Muscle layer of colon (tissue), 2 donors: ENCODE measurements at regions not wholly inside any gene's neighbourhood (a gene's known extent, or its start where the extent isn't known, plus 50 kb on each side); places are given as distances from the start of the nearest gene placed in this dataset.

Experiments
- H3K27ac ChIP-seq: one replicate; pipeline ENCODE4 v1.7.0; 2013; ENCODE audit warnings: low read depth, mild to moderate bottlenecking, low read length, moderate library complexity
- H3K27me3 ChIP-seq, 2 donors: one replicate each; pipeline ENCODE4 v1.7.0; 2013; ENCODE audit warnings: low read length in 2 of 2, mild to moderate bottlenecking in 2 of 2; ENCODE audit not compliant: insufficient read depth in 2 of 2, control insufficient read depth in 1 of 2
- H3K36me3 ChIP-seq: one replicate; pipeline ENCODE4 v1.7.0; 2013; ENCODE audit warnings: mild to moderate bottlenecking, low read length; ENCODE audit not compliant: insufficient read depth
- H3K4me1 ChIP-seq: one replicate; pipeline ENCODE4 v1.7.0; 2013; ENCODE audit warnings: mild to moderate bottlenecking, low read length; ENCODE audit not compliant: insufficient read depth
- H3K4me3 ChIP-seq, 2 donors: one replicate each; pipeline ENCODE4 v1.7.0; 2013; ENCODE audit warnings: low read length in 2 of 2, low read depth in 1 of 2, mild to moderate bottlenecking in 1 of 2, moderate library complexity in 1 of 2
- H3K9ac ChIP-seq: one replicate; pipeline ENCODE4 v1.7.0; 2013; ENCODE audit warnings: low read length
- H3K9me3 ChIP-seq: one replicate; pipeline ENCODE4 v1.7.0; 2013; ENCODE audit warnings: mild to moderate bottlenecking, low read length
- donor health status: abdominal sarcoma.
- donor health status: Adenocarcinoma of cecum.

DNA sequence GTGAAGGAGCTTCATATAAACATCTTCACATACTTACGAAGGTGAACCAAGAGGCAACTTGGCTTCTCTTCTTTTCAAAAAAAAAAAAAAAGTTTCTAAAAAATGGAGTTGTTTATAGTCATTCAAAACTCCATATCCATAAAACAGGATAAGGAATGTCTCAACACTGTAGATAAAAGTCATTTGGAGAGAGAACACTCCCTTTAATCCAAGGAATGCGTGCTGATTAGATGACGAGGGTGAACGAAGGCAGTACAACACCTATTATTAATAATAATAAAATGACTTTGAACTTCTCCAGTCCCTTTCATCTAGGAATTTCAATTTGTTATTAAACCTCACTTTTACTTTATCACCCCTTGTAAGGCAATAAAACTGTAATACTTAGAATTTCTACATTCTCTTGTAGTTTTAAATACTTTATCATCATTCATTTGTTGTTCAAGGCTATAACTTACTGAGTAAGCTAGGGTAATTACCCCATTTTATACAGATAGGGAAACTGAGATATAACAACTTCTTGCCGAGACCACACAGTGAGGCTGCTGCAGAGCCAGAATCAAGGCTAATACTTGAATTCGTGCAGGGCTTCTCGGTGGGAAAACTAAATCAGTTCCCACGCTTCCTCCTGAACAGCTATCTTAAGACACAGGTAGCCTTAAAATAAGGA is 377.1 kb downstream of the EFNA5 start:
- Histone ChIP-seq H3K27ac (no peak overlapping the region), H3K9me3 (no peaks in the 10 kb centered on the region), H3K4me3 (no peak overlapping the region), H3K4me1 (peaks cover 8% of the 10 kb centered on the region), H3K27me3 (no peaks in the 10 kb centered on the region), H3K36me3 (no peaks in the 10 kb centered on the region), H3K9ac (no peak overlapping the region)

DNA sequence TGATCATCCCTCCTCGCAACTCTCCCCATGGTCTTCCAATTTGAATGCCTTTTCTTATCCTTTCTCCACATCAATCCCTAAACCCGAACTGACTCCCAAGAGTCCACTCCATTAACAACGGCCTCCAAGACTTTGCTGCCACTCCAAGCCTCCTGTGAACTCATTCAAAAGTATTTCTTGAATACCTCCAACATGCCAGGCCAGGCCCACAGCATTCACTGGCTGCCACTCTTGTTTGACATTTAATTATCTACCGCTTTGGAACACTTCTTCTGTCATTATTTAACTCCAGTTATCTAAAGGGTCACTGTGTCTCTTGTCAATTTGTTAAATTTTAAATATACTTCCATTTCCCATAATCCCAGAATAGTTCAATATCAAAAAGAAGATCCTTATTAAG is 378.9 kb downstream of the EFNA5 start:
- Histone ChIP-seq H3K9me3 (no peaks in the 10 kb centered on the region), H3K9ac (no peak overlapping the region), H3K36me3 (no peaks in the 10 kb centered on the region), H3K4me1 (peaks cover 8% of the 10 kb centered on the region), H3K27ac (no peak overlapping the region), H3K27me3 (no peaks in the 10 kb centered on the region), H3K4me3 (no peak overlapping the region)

DNA sequence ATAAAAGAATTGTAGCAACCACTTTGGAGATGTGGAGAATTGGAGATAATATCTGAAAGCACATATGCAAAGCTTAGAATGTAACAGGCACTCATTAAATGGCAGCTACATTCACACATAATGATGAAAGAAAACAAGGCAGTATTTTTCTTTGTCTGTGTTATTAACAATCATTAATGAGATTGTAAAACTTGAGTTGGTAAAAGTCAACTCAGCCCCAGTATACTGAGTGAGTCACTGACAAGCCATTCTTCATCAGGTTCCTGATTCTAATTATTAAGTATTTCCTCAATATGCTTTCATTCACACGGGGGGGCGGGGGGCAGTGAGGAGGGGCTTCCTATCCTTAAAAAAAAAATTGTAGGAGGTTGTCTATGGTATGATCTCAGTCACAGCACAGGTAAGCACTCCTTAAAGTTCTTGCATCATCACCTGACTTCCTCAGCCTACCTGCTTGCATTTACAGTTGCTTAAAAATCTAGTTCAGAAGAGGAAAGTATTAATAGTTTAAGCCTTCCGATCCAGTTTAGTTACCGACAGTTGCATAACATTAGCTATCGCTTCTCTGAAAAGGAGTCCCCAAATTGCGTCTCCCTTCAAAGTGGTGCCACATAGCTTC is 379.8 kb downstream of the EFNA5 start:
- Histone ChIP-seq H3K36me3 (no peaks in the 10 kb centered on the region), H3K4me1 (peaks cover 8% of the 10 kb centered on the region), H3K4me3 (no peak overlapping the region), H3K9ac (no peak overlapping the region), H3K9me3 (no peaks in the 10 kb centered on the region), H3K27ac (no peak overlapping the region), H3K27me3 (no peaks in the 10 kb centered on the region)

DNA sequence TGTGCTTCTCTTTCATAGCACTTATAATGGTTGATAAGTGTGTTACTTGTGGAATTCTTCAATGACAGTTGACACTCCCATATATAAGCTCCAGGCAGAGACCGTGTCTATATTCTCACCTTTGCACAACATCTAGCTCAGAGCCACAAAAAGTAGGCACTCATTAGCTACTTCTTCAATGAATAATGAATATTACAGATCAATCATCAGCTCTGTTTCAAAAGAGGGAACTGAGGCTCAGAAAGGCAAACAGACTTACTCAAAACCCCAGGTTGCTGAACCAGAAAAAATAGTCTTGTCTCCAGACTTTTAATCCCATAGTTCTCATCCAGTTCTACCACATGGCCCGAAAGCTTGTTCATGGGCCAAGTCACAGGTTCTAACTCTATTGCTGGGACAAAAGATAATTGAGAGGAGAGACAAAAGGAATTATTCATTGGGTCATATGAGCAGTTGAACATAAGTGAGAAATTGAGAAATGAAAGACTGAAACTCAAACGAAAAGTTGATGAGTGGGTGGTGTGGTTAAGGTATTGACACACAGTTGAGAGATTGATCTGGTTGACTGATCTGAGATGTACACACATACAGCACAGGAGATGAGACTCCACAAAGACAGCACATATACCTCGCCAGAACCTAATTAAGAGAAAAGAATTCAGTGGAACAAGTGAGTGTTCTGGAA is 381.6 kb downstream of the EFNA5 start:
- Histone ChIP-seq H3K36me3 (no peaks in the 10 kb centered on the region), H3K27ac (no peak overlapping the region), H3K27me3 (no peaks in the 10 kb centered on the region), H3K9ac (no peak overlapping the region), H3K9me3 (no peaks in the 10 kb centered on the region), H3K4me1 (peaks cover 5% of the 10 kb centered on the region), H3K4me3 (no peak overlapping the region)

DNA sequence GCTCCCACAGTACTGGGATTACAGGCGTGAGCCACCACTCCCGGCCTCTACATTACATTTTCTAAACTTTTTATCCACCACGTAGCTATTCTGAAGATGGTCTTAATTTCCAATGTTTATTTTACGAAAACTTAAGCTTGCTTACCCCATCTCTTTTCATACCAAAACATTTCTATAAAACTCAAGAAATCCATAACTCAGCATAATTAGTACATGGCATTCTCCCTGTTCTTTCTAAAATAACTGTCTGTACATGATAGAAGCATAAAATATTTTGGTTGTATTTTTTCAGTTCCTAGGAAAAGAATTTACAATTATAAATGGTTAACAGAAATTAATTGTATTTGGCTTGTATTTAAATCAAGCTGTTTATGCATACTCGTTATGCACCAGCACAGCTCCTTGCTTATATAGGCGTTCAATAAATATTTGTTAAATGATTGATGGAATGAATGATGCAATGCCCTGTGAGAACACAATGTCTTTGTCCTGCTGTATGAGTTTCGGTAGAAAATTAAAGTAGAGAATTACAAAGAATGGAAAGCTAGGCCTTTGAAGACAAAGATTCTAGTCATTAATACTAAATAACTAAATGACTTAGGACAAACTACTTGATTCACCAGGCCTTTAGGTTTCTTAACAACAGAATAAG is 384.2 kb downstream of the EFNA5 start:
- Histone ChIP-seq H3K36me3 (no peaks in the 10 kb centered on the region), H3K27ac (no peak overlapping the region), H3K4me1 (no peaks in the 10 kb centered on the region), H3K9ac (no peak overlapping the region), H3K27me3 (no peaks in the 10 kb centered on the region), H3K9me3 (no peaks in the 10 kb centered on the region), H3K4me3 (no peak overlapping the region)

DNA sequence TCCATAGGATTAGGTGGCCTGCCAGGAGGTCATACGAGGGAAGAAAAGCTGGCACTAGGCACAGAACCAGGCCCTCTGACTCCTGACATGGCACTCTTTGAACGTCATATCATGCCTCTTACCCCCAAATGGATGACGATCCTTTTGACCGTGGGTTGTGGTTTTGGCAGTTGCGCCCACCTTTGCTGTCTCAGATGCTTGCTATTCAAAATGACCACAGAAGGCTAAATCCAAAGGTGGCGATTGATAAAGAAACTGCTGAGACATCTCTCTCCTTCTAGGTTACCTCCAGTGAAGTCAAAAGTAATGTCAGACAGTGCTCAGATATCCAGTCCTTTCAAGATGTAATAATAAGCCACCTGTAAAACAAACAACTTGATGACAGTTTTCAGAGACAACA is 385.0 kb downstream of the EFNA5 start:
- no peaks in the 10 kb centered on the region for H3K4me1 ChIP-seq

DNA sequence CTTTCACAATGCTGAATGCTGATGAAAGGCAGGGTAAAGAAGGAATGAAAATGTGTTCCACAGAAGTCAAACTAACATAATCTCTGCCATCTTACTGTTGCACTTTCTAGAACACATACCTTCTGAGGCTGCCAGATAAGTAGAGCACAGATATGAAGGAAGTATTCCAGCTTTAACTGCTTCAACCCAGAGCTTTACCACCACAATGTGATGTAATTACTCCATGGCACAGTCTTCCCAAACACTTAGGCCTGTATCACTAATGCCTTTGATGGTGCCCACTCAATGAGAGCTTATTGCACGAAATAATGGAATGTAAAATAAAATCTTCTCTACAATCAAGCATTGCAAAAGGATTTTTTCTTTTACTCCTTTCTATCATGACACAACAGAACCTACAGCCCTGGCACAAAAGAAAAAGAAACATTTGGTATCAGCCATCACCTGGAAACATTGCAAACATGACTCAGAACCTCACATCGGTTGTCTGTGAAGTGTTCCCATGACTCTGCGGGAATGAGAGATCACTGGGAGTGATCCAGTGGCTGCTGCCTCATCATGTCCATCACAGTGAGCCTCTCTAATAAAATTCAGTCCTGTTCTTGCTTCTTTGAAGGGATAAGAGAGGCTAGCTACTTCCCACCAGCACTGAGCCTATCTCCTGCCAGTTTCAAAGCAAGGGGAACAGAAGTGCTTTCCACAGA is 385.8 kb downstream of the EFNA5 start:
- Histone ChIP-seq H3K4me1 (no peaks in the 10 kb centered on the region), H3K9me3 (no peaks in the 10 kb centered on the region), H3K27me3 (no peaks in the 10 kb centered on the region), H3K36me3 (no peaks in the 10 kb centered on the region), H3K9ac (no peak overlapping the region), H3K4me3 (no peak overlapping the region), H3K27ac (no peak overlapping the region)

More for the DNA sequence above, 385.0 kb downstream of the EFNA5 start:
- Histone ChIP-seq H3K36me3 (no peaks in the 10 kb centered on the region), H3K4me3 (no peak overlapping the region), H3K27me3 (no peaks in the 10 kb centered on the region), H3K27ac (no peak overlapping the region), H3K9ac (no peak overlapping the region), H3K9me3 (no peaks in the 10 kb centered on the region)

DNA sequence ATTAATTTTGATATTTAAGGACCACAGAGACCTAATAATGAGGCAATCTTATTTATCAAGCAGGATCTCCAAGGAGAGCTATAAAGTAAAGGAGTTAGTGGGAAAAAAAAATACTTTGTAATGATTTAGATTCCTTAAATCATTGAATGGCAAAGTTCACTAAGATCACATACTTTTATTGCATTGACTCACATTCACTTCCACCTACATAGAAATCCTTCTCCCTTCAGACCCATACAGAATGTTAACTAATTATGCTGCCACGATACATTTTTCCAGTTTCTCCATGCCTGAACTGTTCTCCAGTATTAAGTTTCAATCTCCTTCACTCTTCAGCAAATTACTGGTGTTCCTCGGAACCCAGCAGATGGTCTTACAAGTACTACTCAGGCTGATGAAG is 388.7 kb downstream of the EFNA5 start:
- Histone ChIP-seq H3K27me3 (no peaks in the 10 kb centered on the region), H3K27ac (no peak overlapping the region)

DNA sequence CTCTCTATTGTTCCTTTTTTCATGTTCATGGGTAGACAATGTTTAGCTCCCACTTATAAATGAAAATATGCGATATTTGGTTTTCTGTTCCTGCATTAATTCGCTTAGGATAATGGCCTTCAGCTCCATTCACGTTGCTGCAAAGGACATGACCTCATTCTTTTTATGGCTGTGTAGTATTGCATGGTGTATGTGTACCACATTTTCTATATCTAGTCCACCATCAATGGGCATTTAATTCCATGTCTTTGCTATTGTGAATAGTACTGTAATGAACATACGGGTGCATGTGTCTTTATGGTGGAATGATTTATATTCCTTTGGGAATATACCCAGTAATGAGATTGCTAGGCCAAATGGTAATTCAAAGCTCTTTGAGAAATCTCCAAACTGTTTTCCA is 392.0 kb downstream of the EFNA5 start:
- H3K9me3 ChIP-seq, result no peaks in the 10 kb centered on the region
- H3K27me3 ChIP-seq, result no peaks in the 10 kb centered on the region
- no peaks in the 10 kb centered on the region for H3K4me1 ChIP-seq
- no peak overlapping the region for H3K4me3 ChIP-seq
- H3K27ac ChIP-seq, result no peak overlapping the region
- H3K36me3 ChIP-seq, result no peaks in the 10 kb centered on the region
- H3K9ac ChIP-seq, result no peak overlapping the region

More for the DNA sequence above, 388.7 kb downstream of the EFNA5 start:
- no peaks in the 10 kb centered on the region for H3K9me3 ChIP-seq
- H3K9ac ChIP-seq, result no peak overlapping the region
- no peaks in the 10 kb centered on the region for H3K36me3 ChIP-seq
- no peak overlapping the region for H3K4me3 ChIP-seq
- H3K4me1 ChIP-seq, result no peaks in the 10 kb centered on the region

DNA sequence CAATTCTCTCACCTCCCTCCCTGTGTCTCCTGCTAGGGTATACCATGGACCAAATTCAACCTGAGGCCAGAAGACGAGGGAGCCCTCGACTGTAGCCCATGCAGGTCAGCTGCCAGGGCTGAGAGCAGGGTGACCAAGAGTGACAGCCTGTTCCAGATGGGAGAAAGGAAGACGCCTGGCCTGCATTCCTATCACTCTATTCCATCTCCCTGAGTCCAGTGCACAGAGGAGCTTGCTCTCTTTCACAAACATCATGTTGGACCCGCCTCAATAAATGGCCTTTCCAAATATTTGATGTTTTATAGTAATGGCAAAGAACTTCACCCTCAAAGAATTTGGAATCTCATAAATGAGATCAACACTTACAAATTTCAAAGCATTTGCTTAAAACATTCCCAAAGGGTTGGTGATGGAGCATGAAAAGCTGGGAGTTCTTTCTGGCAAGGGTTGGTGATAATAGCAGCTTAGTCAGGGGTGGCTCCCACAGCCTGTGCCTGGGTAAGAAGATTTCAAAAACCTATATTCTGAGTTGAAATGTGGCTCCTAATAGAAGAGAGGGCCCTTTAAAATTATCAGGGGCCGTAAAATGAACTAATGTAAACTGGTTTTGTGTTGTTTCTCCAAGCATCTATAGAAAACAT is 393.1 kb downstream of the EFNA5 start:
- Histone ChIP-seq H3K4me3 (no peak overlapping the region), H3K9ac (no peak overlapping the region), H3K27ac (no peak overlapping the region), H3K9me3 (no peaks in the 10 kb centered on the region), H3K27me3 (no peaks in the 10 kb centered on the region), H3K36me3 (no peaks in the 10 kb centered on the region), H3K4me1 (no peaks in the 10 kb centered on the region)

DNA sequence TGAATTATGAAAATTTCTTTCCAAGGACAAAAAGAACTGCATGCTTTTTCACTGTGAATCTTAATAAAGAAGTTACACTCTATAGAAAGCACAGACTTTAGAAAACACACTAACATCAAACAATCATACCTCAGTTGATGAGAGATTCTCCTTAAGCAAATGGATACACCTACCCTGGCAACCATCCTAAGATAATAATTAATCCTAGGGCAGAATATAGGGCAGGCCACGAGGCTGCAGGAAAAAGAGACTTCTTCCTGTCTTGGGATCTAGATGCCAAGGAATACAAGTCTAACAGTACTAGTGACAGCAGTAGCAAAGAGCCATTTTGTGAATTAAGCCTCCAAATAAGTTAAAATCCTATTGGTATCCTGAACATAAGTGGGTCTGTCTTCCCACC is 395.4 kb downstream of the EFNA5 start:
- Histone ChIP-seq H3K4me3 (no peak overlapping the region), H3K27me3 (no peaks in the 10 kb centered on the region), H3K9ac (no peak overlapping the region), H3K4me1 (no peaks in the 10 kb centered on the region), H3K27ac (no peak overlapping the region), H3K36me3 (no peaks in the 10 kb centered on the region), H3K9me3 (no peaks in the 10 kb centered on the region)
